Activated CD4-positive, alpha-beta T cell treated with anti-CD3 and anti-CD28 coated beads for 48 hours (primary cell): ENCODE measurements at regions not wholly inside any gene's neighbourhood (a gene's known extent, or its start where the extent isn't known, plus 50 kb on each side); places are given as distances from the start of the nearest gene placed in this dataset.
A peak's percentile ranks its signal among the peaks of the same experiment; 100 is the strongest.
"Not testable (repeated sequence)": the region's sequence is repeated elsewhere in the genome, so short reads cannot be mapped to it uniquely, and the experiment has no call there.

Experiments
- DNase-seq: peaks from one replicate; pipeline ENCODE4 v3.0.0-alpha.2; 2020

DNA sequence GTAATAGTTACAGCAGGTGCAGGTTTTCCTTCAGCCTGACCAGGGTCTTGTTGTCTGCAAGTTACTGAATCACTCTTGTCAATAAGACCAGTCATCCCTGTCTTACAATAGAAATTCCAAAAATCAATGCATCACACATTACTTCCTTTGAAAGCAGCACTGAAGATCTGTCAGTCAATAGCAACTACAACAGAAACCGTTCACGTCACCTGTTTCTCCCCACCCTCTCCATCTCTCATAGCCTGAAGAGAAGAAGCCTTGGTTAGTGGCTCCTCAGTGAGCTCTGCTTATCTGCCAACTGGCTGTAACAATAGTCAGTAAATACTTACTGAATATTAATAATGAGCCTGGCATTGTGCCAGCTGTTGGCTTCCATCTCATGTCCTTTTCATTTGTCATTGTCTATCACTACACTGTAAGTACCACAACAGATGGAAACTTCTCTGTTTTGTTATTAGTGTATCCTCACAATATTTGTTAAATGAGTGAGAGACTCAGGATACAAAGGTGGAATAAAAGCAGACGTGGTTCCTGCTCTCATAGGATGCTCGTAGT, 195.2 kb downstream of the S1PR1 start:
- no peak for DNase-seq

DNA sequence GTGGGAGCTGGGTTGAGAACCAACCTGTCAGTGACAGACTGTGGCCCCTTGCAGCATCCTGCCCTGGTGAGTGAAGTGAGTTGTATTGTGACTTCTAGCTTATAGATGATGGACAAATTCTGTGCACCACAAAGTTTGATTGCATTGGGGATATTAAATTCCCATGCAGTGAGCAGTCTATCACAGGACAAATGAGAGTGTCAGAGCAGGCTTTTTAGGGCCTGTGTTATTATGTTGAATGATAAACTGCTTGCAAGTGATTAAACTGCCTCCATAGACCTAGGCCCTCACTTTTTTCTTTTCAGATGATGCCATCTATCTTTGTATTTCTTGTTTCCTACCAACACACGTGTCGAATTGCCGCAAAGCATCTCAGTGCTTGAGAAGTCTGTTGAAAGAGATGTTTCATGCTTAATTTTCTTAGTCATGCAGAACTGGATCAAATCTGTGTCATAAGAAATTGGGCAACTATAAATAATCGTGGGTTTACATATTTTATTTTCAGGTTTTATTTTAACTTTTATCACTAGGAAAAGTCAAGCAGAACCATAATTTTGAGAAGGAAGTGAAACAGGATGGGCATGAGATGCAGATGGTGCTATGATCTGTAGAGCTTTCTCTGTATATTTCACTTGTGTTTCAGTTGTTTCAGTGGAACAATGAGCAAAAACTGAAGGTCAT, 199.2 kb downstream of the S1PR1 start:
- DNase-seq: no peak

DNA sequence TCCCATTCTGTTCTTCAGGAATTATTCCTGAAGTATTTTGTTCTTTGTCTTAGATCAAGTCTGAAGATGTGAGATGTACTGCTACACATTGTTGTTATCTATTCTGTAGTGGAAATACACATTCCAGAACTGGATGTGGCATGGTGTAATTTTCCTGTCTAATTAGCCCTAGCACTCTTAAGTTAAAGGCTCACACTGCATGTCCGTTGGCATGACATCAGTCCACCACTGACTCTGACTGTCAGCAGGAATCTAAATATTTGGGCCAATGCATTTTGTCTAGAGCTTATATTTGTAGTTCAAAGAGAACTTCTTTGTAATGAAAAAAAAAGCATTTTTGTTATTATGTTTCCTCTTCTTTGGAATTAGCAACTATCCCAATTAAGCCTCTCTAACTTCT, 201.0 kb downstream of the S1PR1 start:
- no peak for DNase-seq

DNA sequence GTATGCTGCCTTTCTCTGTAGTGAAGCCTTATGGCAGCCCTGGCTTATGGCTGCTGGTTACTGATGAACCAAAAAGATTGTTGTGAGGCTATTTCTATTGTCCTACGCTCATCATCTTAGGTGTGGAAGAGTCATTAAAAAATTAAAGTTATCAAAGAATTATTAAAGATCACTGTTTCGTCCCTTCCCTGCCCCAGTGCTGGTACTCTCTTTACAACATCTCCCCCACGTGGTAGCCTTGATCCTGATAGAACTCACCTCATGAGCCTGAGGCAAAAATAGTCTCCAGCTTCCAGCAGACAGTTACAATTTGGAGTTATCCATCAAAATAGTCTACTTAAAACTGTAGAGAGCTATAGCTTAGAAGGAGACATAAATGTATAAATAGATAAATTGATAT, 201.5 kb downstream of the S1PR1 start:
- no peak for DNase-seq

DNA sequence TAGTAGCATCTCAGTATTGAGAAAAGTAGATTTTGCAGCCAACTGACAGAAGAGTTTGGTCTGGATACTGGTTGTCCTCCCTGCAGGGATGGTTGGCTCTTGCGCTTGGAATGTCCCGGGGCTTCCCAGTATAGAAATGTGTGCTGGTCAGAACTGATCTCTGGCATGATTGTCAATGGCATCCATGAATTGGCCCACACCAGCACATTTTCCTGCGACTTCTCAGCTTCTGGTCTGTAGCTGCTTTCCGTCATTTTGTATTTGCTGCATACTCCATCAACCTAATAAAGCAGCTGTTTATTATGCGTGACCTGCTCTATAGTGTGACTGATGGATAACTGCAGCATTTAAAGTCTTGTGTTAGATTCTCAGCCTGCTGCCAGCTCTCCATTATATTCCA, 203.7 kb downstream of the S1PR1 start:
- no peak for DNase-seq

DNA sequence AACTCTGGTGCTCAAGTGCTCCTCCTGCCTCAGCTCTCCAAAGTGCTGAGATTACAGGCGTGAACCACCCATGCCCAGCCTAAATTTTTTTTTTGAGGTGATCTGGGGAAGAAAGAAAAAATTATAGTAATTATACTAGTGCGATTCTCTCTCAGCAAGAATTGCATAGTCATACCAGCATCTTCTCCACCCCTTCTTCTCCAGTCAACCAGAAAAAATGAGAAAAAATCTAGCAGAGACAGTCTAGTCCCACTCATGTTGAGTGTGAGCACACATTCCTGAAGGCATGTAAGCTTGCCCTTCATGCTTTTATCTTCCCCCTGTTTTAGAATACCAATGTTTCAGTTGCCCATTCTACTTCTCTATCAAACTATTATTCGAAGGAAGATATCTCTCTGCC, 207.6 kb downstream of the S1PR1 start:
- DNase-seq: no peak

DNA sequence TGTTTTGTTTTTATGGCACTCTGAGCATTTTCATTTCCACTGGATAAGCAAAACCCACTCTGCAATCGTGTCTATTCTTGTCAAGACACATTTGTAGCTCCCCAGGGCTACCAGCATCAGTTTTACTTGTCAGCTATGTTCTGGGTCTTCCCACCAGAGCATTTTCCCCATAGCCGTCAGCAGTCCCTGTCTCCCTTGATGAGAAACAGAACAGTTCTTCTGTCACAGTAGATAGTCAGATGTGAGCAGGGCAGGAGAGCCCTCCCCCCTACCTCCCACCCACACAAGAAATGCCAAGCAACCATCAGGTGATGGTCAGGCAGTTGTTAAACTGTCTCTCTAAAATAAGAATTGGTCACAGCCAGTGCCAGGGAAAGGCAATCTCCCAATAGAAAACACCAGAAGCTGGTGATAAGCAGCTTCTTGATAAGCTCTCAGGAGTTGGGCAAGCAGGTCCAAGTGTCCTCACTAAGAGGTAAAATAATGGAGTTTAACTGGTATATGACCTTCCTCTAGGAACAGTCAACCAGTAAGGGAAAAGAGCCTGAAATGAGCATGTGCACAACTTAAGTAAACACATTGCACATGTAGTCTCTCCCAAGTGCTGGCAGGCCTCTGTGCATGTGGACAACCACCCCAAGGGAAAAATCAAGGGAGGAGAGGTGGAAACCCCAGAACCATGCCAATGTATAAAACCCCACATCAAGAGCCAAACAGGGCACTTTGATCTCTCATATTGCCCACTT, 208.2 kb downstream of the S1PR1 start:
- DNase-seq: no peak

DNA sequence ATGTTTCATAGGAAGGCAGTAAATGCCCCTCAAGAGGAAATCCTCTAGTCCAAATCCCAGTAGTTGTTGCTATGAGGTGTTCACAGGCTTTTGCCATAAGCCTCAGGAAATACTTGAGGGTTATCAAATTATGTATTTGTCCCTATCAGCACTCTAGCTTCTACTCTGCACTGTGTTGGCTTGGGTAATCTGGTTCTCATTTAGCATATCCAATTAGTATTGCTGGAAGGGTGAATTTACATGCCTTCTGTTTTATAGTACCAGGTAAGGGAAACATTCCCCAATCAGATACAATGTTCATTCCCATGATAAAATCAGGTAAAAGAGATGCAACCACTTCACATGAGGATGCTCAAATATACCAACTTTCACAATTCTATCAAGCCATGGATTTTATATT, 211.2 kb downstream of the S1PR1 start:
- DNase-seq: no peak

DNA sequence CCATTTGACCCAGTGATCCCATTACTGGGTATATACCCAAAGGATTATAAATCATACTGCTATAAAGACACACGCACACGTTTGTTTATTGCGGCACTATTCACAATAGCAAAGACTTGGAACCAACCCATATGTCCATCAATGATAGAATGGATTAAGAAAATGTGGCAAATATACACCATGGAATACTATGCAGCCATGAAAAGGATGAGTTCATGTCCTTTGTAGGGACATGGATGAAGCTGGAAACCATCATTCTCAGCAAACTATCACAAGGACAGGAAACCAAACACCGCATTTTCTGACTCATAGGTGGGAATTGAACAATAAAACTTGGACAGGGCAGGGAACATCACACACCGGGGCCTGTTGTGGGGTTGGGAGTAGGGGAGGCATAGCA, 213.9 kb downstream of the S1PR1 start:
- not testable (repeated sequence) for DNase-seq

DNA sequence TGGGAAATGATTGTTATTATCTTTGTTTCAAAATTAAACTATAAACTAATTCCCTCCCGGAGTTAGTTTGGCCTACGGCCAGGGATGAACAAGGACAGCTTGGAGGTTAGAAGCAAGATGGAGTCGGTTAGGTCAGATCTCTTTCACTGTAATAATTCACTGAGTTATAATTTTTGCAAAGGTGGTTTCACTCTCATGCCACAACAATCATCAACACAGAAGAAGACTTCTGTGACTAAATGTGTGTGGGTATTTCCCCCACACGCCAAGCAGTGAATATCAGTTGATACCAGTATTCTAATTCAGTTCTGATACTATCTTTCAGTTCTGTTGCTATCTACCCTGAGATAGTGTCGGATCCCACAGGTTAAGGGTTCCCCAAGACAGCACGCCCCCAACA, 215.1 kb downstream of the S1PR1 start:
- peak; percentile 42 for DNase-seq

DNA sequence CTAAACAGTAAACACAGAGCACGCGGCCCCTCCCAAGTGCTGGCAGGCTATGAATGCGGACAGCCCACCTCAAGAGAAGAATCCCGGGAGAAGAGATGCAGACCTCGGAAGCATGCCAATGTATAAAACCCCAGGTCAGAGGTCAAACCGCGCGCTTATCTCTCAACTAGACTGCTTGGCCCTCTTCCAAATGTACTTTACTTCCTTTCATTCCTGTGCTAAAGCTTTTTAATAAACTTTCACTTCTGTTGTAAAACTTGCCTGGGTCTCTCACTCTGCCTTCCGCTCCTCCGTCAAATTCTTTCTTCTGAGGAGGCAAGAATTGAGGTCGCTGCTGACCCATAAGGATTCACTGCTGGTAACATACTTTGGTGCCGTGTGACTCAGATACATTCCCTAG, 216.0 kb downstream of the S1PR1 start:
- DNase-seq: no peak

DNA sequence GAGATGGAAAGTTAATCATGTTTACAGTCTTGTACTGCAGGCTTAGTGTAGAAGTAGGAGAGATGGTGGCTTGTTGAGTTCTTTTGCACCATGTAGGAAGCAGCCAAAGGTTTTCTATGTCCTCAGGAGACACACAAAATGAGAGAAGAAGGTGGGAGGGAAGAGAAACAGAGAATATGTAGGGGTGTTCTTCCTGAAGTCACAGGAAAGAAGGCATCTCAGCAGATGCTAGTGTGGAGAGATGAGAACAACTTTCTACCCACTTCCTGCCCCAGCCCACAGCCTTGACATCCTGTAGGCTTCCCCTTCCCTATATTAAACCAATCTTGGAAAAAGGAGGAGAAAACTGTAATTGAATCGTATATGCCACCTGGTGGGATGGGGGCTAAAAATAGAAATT, 217.0 kb downstream of the S1PR1 start:
- DNase-seq: no peak

DNA sequence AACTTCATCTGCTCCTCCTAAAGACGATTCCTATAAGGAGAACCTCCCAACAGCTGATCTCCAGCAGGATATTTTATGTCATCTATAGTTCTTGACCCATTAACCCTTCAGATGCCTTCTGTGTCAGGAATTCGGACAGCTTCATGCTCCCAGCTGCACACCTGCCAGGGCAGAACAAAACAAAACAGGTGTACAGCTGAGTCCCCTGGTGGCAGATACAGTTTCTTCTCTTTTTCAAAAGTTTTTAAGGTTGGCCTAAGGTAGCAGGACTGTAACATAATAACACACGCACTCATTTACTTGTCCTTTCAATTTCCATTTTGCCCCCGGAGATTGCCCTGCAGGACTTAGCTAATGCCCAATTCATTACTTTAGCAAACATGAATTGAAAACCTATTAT, 218.3 kb downstream of the S1PR1 start:
- DNase-seq: no peak

DNA sequence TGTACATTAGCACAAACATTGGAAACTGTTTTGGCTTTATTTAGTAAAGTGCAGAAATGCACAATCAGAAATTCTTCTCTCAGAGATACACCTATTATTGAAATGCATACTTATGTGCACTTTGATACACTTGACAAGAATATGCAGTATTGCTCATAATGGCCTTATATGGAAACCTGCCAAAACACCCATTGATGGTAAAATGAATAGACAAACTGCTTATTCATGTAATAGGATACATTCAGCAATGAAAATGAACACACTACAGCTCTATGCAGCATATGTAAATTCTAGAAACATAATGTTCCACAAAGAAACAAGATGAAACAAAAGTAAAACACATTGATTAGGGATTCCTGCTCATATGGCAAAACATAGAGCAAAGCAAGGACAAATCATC, 223.9 kb downstream of the S1PR1 start:
- no peak for DNase-seq

DNA sequence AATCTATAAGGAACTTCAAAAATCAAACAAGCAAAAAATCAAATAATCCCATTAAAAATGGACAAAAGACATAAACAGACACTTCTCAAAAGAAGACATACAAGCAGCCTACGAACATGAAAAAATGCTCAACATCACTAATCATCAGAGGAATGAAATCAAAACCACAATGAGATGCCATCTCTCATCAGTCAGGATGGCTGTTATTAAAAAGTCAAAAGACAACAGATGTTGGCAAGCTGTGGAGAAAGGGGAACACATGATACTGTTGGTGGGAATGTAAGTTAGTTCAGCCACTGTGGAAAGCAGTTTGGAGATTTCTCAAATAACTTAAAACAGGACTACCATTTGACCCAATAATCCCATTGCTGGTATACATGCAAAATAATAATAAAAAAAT, 226.4 kb downstream of the S1PR1 start:
- no peak for DNase-seq

DNA sequence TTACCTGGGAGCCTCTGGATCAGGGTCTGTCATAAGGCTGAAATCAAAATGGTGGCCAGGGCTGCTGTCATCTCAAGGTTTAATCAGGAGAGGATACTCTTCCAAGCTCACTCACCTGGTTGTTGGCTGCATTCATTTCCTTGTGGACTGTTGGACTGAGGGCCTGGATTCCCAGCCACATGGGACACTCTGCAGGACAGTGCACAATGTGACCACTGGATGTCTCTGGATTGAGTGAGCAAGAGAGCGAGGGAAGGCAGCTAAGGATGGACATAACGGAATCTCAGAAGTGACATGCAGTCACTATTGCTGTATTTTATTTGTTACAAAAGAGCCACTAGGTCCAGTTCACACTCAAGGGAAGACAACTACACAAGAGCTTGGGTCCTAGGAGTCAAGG, 229.1 kb downstream of the S1PR1 start:
- no peak for DNase-seq

DNA sequence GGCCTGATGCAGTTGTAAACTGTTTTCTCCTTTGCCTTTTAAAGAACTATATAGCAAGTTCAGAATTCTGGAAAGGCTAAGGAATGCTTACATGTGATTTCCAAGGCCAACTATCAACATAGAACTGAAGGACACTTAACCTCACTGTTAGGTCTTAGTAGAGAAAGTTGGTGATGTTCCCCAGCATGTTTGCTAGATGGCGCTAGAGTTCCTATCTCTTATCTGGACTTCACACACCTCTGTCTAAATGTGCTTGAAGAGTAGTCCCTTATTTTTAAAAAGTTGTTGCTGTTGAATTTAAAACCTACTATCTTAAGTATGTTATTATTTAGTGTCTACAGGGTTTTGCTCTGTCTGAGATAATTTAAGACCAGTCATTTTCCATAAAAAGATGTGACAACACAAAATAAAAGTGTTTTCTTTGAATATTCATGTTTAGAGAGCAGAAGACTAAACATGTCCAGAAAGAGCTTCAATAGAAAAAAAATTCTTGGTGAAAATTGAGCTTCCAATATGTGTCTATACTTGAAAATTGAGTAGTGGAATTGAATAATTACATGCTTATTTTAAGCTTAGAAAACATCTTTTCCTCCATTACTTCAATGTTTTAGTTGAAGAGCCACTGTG, 237.3 kb downstream of the S1PR1 start:
- DNase-seq: no peak

DNA sequence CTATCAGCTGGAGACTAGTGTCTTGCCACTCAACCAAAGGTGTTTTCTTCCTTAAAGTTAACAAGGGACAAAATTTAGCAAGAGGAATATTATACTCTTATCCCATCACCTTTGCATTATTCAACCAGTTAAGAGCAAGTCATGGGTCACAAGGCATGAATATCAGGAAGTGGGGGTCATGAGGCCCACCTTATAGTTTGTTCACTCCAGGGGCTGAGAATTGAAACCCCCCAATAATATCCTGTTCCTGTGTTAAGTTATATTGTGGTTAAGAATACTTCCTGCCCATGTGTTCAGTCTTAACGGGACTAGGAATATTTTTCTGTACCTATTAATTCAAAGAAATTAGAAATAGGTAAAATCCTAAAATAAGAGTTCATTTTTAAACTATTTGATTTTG, 239.7 kb downstream of the S1PR1 start:
- DNase-seq: no peak

DNA sequence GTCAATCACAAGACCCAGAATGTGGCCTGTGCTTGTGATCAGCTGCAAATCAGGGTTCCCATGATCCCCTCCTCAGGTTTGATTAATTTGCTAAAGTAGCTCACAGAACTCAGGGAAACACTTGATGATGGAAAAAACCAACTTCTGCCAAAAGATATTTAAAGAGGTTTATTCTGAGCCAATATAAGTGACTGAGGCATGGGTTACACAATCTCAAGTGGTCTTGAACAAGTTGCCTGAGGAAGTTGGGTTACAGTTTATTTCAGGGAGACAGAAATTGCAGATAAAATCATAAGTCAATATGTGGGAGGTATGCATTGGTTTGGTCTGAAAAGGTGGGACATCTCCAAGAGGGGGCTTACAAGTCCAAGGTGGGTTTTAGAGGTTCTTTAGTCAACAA, 243.1 kb downstream of the S1PR1 start:
- no peak for DNase-seq

DNA sequence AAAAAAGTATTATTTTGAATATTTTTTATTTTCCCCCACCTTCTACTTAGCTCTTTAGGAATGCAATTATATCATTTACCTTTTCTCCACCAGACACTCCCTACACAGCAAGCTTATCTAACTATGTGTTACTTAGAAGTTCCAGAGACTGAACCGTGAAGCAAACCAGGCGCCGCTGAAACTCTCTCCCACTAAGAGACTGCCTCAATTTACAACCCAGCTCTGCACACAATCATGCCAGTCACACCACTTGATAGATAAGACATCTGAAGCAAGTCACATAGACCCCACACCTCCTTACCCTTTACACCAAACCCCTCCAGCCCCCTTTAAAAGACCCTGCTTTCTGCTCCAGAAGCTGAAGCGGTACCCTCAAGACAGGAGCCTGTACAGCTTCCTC, 245.5 kb downstream of the S1PR1 start:
- no peak for DNase-seq

DNA sequence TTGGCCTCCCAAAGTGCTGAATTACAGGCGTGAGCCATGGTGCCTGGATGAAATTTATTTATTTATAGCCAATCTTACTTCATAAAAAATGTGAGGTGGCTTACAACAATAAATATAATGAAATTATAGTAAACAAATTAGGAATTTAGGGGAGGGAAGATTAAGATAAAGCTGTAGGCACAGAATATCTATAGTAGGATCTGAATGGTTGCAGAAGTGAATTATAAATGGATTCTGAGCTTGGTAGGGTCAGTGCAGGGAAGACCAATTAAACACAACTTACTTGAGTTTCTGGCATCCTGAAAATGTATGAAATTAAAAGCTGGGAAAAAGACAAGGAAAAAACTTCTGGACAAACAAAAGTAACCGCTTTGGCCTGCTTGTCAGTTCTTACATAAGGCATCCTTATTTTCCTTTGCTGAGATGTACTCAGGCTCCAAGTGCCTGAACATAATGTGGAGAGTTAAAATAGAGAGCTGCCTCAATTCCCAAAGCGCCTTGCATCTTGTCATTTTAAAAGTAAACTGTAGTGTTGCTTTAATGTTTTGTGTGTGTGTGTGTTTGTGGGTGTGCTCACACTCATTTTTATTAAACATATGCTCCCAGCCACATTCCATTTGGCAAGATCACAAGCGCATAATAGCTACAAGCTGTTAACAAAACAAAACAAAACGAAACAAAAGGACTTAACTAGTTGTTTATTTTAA, 247.3 kb downstream of the S1PR1 start:
- no peak for DNase-seq

DNA sequence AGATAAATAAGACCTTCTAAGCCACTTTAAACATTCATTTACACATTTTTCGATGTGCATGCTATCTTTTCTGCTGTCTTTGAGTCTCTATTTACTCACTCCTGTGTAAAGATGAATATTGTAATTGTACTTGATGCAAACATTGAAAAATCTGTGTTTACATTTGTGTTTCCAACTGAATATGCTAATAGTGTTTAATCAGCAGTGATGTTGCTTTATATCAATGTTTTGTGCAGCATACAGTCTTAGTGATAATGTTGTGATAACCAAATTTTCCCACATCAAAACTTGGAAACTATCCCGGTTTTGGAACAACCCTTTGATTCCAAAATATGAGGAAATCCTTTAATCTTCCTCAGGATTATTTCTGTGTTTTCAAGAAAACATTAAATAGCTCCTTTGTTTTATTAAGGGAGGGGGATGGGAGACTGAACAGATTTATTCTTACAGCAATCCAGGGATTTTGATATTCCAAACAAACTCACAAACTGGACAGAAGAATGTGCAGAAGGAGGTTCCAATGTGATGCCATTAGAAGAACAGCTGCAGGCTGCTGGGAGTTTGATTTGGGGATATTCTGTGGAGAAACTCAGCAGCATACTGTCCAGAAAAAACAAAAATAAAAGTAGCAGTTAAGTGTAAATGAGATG, 248.0 kb downstream of the S1PR1 start:
- DNase-seq: no peak

DNA sequence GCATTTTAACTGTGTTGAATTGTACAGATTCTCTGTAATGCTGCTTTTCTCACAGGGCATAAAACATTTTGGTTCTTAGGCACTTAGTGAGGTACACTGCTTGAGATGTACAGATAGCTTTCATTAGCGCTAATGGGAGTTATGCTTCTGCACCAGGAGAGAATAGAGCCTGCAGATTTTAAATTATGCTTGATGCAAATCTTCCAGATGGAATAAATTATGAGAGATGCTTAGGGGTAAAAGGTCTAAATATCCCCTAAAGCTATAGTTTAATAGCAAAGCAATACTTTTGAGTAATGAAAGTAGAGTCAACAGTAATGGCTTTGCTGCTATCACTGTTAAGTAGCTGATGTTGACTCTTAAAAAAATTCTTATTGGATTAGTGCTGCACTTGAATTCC, 248.9 kb downstream of the S1PR1 start:
- DNase-seq: no peak
